ENCODE measurements at regions not wholly inside any gene's neighbourhood (a gene's known extent, or its start where the extent isn't known, plus 50 kb on each side); places are given as distances from the start of the nearest gene placed in this dataset.

DNA sequence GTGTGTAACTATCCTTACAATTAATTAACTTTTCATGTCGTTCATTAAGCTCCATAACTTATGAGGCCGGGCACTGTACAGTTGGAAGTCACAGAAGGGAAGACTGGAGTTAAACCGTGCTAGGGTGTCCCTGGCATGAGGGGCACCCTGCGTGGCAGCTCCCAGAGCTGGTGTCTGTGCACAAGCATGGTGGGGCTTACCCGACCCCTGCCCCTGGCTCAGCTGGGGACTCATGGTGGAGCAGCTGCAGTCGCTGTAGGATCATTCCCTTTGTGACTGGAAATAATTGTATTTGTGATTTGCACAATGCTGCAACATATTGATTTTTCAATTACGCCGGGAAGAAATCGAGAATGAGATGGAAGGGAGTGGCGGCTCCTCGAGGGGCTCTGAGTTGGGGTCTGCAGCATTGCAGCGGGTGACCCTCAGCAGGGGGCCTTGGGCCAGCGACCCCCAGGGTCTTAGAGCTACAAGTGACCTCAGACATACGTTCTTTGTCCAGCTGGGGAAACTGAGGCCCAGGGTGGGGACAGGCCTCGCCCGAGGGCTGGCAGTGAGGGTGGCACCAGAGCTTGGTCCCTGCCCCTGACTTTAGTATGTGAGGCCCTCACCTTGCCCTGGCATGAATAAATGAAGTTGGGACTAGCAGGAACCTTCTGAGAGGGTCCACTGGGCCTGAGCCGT is 125.4 kb downstream of the KIF26A start:
- no peak for TF ChIP-seq POLR2AphosphoS5 (IDR thresholded peaks at IDR 0.05)
- TF ChIP-seq, protein P1, sequence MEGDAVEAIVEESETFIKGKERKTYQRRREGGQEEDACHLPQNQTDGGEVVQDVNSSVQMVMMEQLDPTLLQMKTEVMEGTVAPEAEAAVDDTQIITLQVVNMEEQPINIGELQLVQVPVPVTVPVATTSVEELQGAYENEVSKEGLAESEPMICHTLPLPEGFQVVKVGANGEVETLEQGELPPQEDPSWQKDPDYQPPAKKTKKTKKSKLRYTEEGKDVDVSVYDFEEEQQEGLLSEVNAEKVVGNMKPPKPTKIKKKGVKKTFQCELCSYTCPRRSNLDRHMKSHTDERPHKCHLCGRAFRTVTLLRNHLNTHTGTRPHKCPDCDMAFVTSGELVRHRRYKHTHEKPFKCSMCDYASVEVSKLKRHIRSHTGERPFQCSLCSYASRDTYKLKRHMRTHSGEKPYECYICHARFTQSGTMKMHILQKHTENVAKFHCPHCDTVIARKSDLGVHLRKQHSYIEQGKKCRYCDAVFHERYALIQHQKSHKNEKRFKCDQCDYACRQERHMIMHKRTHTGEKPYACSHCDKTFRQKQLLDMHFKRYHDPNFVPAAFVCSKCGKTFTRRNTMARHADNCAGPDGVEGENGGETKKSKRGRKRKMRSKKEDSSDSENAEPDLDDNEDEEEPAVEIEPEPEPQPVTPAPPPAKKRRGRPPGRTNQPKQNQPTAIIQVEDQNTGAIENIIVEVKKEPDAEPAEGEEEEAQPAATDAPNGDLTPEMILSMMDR (IDR thresholded peaks at IDR 0.05) = no peak
